DMS53 treated with DMSO at 0.1 percent for 48 hours (cell line): ENCODE measurements at regions not wholly inside any gene's neighbourhood (a gene's known extent, or its start where the extent isn't known, plus 50 kb on each side); places are given as distances from the start of the nearest gene placed in this dataset.

Source experiments
- DNase-seq: peaks from one replicate; lab custom pipeline; 2025; ENCODE audit not compliant: unreplicated experiment; lab: John Stamatoyannopoulos, UW

DNA sequence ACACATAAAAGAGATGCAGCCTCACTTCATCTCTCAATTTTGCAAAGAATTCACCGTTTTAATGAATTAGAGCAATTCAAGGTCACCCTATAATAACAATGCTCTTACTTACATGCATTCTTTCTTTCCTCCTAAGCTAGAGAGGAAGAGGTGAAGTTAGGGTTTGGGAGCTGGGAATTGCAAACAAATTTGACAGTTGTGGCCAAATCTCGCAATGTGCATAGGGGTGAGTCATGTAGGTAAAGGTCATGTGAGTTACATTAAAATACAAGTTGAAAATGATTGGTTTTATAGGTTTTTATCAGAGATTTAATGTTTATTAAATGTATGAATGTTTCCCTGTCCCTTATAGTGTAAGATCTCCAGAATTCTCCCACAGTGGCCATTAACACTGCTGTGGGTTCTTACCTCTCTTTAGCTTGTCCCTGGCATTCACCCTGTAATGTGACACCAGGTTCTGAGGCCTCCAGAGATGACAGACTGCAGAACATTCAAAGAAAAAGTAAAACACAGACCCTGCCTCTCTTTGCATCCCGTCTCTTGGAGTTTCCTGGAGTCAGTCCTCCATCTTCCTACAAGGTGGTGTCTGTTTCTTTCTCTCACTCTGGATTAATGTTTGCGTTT is 53.7 kb upstream of the LGALSL start:
- DNase-seq, result no peak

DNA sequence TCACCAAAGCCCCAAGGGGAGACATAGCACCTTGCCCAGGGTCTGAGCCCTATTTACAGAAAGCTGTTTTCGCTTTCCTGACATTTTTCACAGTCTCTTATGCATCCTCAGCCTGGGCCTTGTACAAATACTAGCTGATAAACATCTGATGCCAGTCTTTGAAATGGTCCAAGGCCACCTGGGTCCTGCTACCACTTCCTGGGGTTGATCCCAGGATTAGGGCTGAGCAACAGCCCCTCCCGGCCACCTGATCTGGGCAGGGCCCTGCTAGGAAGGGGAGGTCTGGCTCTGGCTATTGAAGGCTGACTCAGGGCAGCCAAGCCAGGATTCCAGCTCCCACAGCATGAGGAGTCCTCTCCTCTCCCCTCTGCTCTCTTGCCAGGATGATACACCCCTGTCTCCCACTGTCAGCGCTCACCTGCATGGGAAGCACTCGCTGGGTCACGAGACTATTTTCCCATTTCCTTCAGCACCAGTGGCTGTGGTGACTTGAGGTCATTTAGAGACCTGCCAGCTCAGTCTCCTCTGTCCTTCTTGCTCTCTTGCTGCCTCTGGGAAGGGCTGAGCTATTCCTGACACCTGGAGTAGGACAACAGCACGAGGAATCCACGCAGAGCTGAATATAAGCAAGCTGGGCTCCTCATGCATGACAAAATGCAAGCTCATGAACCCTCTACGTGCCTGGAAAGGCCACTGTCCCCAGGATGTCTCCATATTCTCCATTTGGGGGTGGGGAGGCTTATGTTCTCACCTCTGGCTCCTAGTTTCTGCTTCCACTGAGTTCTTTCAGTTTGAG is 53.0 kb upstream of the LGALSL start:
- peak; percentile 55 for DNase-seq

DNA sequence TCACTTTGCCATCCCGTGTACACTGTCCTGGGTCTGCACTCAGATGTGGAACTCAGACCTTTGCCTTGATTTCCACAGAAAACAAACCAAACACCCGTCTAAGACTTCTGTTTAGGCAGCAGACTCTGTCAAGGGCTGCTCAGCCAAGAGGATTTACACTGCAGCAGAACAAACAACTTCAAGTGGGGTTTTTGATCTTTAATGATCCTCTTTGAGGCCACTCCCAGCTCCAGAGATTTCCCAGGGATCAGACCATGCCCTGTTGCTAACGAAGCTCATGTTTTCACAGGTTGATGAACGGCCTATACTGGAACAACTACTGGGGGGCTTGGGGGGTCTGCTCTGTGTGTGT is 52.5 kb upstream of the LGALSL start:
- peak; percentile 55 for DNase-seq

DNA sequence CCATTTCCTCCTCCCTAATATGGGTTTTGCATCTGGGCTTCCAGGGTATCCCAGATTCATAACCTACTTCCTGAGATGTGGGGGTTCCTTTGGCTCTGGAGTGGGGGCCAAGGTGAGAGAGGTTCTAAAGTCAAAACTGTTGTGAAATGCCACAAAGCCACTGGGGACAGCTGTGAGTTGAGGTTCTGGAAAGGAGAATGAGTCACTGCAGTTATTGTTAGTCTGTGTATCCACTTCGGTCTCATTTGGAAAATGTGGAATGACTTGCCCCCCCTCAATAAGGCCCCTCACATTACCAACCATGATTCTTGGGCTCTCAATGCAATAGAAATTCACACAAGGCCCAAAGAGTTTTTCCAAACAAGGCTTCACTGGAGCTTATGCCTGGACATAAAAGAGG is 51.1 kb upstream of the LGALSL start:
- no peak for DNase-seq

DNA sequence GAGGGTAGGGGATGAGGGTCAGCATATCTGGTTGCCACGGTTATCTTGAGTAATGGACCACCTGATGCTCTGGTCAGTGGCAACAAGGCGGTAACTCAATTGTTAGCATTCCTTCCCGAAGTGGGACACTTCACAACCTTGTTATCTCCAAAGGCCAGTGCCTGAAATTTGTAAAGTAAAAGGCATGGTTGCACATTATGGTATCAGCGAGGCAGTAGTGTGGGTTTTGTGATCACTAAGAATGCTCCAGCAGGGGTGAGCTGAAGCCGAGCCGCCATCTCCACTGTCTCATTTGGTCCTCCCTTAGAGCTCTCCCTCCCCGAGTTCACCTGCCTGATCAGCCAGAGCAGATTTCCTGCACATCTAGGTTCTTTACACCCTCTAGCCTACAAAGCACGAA is 50.5 kb upstream of the LGALSL start:
- no peak for DNase-seq

DNA sequence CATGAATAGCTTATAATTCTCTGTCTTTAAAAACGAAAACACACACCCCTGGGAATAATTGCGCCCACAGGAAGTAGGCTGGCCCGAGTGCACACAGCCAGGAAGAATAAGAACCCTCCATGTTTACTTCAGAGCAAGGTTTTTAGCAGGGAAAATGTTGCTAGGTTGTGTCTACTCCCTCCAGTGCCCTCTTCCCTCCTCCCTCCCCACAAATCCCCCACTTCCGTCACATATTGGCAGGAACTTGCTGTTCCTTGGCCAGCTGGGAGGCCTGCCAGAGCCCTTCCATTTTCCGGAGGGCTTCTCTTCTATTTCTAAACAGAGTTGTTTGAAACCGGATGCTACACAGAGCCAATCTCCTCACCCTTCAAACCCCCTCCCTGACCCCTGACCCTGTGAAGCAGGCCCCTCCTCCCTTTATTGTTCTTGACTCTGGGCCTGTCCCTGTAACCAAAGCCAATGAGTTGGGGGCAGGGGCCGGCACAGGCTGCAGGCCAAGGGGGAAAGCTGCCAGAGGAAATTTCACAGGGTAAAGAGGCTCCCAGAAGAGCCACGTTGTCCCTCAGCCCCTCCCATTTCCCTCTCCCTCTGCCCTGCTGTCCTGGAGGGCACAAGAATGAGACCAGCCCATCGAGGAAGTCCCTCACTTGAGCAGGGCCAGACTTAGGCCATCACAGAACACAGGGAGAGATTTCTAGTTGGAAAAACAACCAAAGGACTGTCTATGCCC is 49.8 kb upstream of the LGALSL start:
- DNase-seq, result no peak
